ENCODE measurements at regions not wholly inside any gene's neighbourhood (a gene's known extent, or its start where the extent isn't known, plus 50 kb on each side); places are given as distances from the start of the nearest gene placed in this dataset.

DNA sequence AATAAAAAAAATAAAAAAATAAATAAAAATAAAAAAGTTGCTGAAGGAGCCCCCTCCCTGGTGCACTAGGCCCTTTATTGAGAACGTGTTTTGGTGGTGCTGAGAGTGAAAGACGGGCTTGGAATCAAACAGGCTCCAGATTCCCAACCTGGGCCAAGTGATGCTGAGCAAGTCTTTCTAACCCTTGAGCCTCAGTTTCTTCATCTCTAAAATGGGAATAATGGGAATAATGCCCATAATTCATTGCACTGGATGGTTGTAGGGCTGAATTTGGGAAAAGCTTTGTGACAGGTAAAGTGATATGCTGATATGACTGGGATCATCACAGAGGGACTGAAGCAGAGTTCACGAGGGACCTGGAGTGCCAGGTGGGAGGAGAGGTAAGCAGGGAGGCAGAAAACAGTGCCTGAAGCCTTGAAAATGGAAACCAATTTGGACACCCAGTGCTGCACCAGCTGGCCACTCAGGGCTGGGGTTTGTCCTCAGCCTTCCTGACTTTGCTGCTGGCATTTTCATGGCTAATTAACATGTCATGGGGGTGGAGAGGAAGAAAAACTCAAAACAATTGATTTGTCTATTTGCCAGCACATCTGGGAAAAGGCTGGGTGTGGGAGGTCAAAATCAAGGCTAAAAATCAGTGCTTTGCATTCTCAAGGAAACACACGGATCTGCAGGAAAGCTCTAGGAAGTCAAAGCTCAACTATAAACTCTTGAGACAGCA lies 241.3 kb downstream of the LOXHD1 start:
- DNase-seq = no peak

GRCh38 chr18:46416706-46417638 lies 240.0 kb downstream of the LOXHD1 start:
- DNase-seq = no peak

DNA sequence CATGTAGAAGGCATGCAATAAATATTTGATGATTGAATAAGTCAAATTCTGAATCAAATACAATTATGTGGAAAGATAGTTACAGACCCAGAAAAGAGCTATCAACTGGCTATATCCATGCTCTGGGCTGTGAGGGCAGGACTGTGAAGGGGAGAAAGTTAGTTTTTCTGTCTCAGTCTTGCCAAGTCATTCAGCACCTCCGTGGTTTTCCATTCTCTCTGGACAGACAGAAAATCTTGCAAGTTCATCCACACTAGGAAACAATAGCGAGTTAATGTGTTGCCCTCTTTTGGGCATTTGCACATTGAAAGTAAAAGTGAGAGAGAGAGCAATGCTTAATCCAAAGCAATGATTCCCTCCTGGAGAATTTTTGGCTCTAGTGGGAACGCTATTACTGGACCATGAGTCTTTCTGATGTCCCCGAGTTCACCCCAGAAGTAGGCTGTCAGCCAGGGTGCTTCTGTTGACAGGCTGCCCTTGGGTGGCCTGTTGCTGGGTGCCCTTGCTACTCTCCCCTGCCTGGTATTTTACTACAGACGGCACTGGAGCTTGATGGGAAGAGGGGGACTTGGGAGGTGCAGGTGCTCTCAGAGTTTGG lies 238.3 kb downstream of the LOXHD1 start:
- no peak for DNase-seq

- no peak for DNase-seq
Observed at GRCh38 chr18:46419391-46420141, 237.5 kb downstream of the LOXHD1 start.

- DNase-seq = no peak
Observed at GRCh38 chr18:46421973-46422551, 235.0 kb downstream of the LOXHD1 start.

- no peak for DNase-seq
Observed at GRCh38 chr18:46422552-46423055, 234.4 kb downstream of the LOXHD1 start.

GRCh38 chr18:46423226-46423805 lies 233.7 kb downstream of the LOXHD1 start:
- DNase-seq = no peak

GRCh38 chr18:46424898-46425297 lies 232.1 kb downstream of the LOXHD1 start:
- no peak for DNase-seq

DNA sequence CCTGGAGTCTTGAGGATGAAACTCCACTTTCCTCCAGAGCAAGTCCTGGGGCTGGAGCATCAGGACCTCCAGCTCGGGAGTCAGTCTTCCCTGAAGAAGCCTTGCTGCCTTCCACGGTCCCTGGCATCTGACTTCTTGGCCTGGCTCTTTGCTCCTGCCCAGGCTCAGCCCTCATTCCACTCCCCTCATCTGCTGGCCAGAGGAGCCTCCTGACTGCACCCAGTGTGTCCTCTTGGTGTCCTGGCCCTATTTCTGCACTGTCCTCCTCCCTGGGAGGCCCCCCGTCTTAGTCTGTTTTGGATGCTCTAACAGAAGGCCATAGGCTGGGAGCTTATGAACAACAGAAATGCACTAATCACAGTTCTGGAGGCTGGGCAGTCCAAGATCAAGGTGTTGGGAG lies 231.5 kb downstream of the LOXHD1 start:
- no peak for DNase-seq

DNA sequence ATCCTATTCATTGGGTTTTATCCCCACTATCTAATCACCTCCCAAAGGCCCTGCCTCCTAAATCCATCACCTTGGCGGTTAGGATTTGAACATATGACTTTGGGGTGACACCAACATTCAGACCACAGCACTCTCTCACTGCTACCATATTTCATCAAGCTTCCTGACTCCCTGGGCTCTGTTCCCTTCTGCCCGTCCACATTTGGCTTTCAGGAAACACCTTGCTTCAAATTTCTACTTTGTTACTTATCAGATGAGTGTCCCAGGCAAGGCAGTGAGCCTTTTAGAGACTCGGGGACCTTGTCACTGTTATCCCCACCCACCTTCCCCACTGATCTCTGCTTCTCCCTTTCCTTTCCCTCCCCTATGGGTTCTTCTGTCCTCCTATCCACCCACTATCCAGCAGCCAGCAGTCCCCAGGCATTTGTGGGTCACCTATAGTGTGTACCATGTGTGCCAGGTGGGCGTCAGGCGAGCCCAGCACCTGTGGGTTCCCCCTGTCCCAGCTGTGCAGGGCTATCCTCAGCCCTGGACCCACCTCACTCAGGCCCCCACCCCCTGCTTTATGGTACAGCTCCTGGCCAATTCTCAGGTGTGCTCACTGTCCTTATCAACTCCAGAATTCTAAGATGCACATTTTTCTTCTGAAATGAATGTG lies 230.9 kb downstream of the LOXHD1 start:
- no peak for DNase-seq

- no peak for DNase-seq
Observed at GRCh38 chr18:46426679-46427047, 230.4 kb downstream of the LOXHD1 start.
